HUES64 (cell line): ENCODE measurements at regions not wholly inside any gene's neighbourhood (a gene's known extent, or its start where the extent isn't known, plus 50 kb on each side); places are given as distances from the start of the nearest gene placed in this dataset.

Source experiments
- H3K27ac ChIP-seq: 2 replicates; pipeline ENCODE4 v1.7.0; 2013; ENCODE audit warnings: low read depth, low read length, inconsistent platforms
- H3K27me3 ChIP-seq: 2 replicates; pipeline ENCODE4 v1.6.1; 2013; ENCODE audit warnings: mild to moderate bottlenecking, low read length; ENCODE audit not compliant: insufficient read depth
- H3K36me3 ChIP-seq: 2 replicates; pipeline ENCODE4 v1.6.1; 2013; ENCODE audit warnings: mild to moderate bottlenecking, low read length; ENCODE audit not compliant: insufficient read depth
- H3K4me1 ChIP-seq: 2 replicates; pipeline ENCODE4 v1.6.1; 2013; ENCODE audit warnings: mild to moderate bottlenecking, low read length, moderate library complexity; ENCODE audit not compliant: insufficient read depth
- H3K4me3 ChIP-seq: 2 replicates; pipeline ENCODE4 v1.5.1; 2013; ENCODE audit warnings: mild to moderate bottlenecking, low read length, moderate library complexity
- H3K9ac ChIP-seq: 2 replicates; pipeline ENCODE4 v1.6.1; 2013; ENCODE audit warnings: mild to moderate bottlenecking, low read depth, low read length
- H3K9me3 ChIP-seq: 2 replicates; pipeline ENCODE4 v1.6.1; 2013; ENCODE audit warnings: low read depth, low read length; ENCODE audit not compliant: insufficient read depth
- WGBS: fragments of 150-250, 120-280 bp; methylation state at CpG from one replicate; pipeline ENCODE4 v1.1.7; 2013; ENCODE audit warnings: missing lambda C conversion rate; 5-methylcytosine and 5-hydroxymethylcytosine counted together

DNA sequence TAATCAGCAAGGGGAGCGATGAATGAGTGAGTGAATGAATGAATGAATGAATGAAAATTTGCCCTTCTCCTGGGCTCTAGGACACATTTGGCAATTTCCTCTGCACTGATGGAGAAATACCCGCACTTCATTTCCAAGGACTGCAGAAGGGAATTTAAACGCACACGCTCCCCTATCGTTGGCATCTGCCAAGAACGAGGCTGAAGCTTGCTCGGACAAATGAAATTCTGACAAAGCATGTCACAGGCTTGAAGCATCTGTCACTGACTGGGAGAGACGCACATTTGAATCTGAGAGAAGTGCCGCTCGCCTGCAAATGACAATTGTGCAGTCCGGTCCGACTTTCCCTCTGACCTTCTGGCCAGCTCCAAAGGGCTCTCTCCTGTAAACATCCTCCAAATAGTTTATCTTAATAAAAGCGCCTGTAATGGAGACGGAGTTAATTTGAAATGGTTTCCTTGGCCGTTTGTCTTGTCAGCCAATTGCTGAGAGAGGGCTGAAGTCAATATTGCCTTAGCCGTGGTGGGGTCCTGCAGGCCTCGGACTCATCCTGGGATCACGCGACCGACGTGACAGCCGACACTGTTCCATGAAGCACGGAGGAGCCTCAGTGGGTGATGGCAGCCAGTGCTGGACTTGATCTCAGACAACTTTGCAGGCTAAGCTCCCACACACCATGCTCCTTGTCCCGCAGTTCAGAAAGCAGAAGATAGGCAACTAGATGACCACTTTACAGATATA is 260.7 kb downstream of the MN1 start:
- no peaks in the 10 kb centered on the region for H3K4me1 ChIP-seq
- no peaks in the 10 kb centered on the region for H3K27me3 ChIP-seq
- H3K4me3 ChIP-seq = no peak overlapping the region
- WGBS = 92% methylated on average over 24 of the region's 24 CpGs
- no peak overlapping the region for H3K9ac ChIP-seq
- no peak overlapping the region for H3K27ac ChIP-seq
- no peaks in the 10 kb centered on the region for H3K9me3 ChIP-seq
- H3K36me3 ChIP-seq = no peaks in the 10 kb centered on the region

GRCh38 chr22:27541836-27542235 is 259.7 kb downstream of the MN1 start:
- H3K4me1 ChIP-seq = no peaks in the 10 kb centered on the region
- WGBS = 87% methylated on average over 14 of the region's 14 CpGs
- no peaks in the 10 kb centered on the region for H3K36me3 ChIP-seq
- no peaks in the 10 kb centered on the region for H3K9me3 ChIP-seq
- H3K4me3 ChIP-seq = no peak overlapping the region
- no peaks in the 10 kb centered on the region for H3K27me3 ChIP-seq
- no peak overlapping the region for H3K27ac ChIP-seq
- H3K9ac ChIP-seq = no peak overlapping the region

DNA sequence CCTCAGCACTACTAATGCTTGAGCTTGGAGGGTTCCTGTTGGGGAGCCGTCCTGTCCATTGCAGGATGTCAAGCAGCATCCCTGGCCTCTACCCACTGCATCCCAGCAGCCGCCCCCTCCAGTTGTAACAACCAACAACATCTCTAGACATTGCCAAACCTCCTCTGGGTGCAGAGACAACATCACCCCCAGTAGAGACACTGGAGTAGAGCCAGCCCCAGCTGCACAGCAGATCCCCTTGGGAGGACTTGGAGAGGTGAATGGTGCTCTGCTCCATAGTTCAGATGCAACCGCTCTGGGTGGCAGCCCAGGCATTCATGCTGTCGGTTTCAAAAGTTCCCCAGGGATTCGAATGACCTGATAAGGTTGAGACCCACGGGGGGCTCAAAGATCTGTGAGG is 259.0 kb downstream of the MN1 start:
- H3K9me3 ChIP-seq = no peaks in the 10 kb centered on the region
- H3K9ac ChIP-seq = no peak overlapping the region
- H3K27ac ChIP-seq = no peak overlapping the region
- H3K27me3 ChIP-seq = no peaks in the 10 kb centered on the region
- no peak overlapping the region for H3K4me3 ChIP-seq
- no peaks in the 10 kb centered on the region for H3K36me3 ChIP-seq
- no peaks in the 10 kb centered on the region; the same call in 1 of the 2 replicates for H3K4me1 ChIP-seq
- 90% methylated on average over 6 of the region's 6 CpGs for WGBS

- no peak overlapping the region for H3K4me3 ChIP-seq
- 69% methylated on average over 2 of the region's 2 CpGs for WGBS
- no peaks in the 10 kb centered on the region for H3K9me3 ChIP-seq
- no peak overlapping the region for H3K9ac ChIP-seq
- no peaks in the 10 kb centered on the region for H3K36me3 ChIP-seq
- H3K4me1 ChIP-seq = peaks cover 8% of the 10 kb centered on the region
- no peaks in the 10 kb centered on the region for H3K27me3 ChIP-seq
- H3K27ac ChIP-seq = no peak overlapping the region
Measured at GRCh38 chr22:27543460-27543859, 258.1 kb downstream of the MN1 start.

DNA sequence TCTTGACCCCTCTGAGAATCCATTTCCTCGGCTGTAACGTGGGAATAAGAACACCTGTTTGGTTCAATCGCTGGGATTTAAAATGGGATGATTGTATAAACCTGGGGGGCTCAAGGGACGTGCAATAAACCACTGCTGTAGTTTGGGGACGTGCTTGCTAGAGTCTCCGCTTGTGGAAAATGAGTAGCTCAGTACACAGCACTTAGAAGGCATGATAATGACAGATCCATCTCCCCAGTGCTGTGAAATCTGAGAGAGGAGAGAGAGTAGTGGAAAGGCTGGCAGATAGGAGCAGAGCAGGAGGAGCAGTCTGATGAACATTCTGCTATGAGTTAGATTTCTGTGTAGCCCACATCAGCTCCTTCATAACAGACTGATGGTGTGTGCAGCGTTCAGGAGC is 256.5 kb downstream of the MN1 start:
- Histone ChIP-seq H3K4me1 (peaks cover 11% of the 10 kb centered on the region), H3K4me3 (no peak overlapping the region), H3K9ac (no peak overlapping the region), H3K27me3 (no peaks in the 10 kb centered on the region), H3K36me3 (no peaks in the 10 kb centered on the region), H3K9me3 (no peaks in the 10 kb centered on the region), H3K27ac (no peak overlapping the region)
- WGBS = 87% methylated on average over 7 of the region's 7 CpGs

DNA sequence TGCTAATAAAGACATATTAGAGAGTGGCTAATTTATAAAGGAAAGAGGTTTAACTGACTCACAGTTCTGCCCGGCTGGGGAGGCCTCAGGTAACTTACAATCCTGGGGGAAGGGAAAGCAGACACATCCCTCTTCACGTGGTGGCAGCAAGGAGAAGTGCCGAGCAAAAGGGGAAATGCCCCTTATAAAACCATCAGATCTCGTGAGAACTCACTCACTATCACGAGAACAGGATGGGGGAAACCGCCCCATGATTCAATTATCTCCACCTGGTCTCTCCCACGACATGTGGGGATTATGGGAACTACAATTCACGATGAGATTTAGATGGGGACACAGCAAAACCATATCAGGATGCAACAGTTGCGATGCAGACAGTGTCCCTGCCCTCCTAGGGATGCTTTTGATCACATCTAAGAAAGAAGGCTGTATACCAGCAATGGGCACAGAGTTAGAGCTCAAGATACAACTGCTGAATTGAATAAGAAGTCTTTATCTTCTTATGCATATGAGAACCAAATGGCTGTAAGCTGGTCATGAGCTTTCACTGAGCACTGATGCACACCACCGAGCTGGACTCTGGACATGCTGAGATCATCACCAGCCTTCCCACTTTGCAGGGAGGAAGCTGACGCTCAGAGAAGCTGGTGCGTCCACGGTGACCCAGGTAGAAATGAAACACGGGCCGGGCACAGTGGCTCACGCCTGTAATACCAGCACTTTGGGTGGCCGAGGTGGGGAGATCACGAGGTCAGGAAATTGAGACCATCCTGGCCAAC is 255.2 kb downstream of the MN1 start:
- H3K9ac ChIP-seq = no peak overlapping the region
- no peak overlapping the region for H3K27ac ChIP-seq
- no peak overlapping the region for H3K4me3 ChIP-seq
- 86% methylated on average over 17 of the region's 18 CpGs for WGBS
- peaks cover 11% of the 10 kb centered on the region for H3K4me1 ChIP-seq
- H3K36me3 ChIP-seq = no peaks in the 10 kb centered on the region
- H3K9me3 ChIP-seq = no peaks in the 10 kb centered on the region
- no peaks in the 10 kb centered on the region for H3K27me3 ChIP-seq

DNA sequence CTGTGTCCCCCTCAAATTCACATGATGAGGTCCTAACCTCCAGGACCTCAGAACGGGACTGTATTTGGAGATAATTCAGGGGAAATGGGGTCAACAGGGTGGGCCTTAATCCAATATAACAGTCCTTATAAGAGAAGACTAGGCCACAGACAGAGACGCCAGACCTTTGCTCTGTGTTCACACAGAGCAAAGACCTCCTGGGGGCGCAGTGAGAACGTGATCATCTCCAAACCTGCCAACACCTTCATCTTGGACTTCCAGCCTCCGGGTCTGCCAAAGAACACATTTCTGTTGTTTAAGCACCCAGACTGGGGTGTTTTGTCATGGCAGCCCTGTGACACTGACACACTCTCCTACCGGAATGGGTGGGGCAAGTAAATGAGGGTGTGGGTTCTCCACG is 250.2 kb downstream of the MN1 start:
- H3K9ac ChIP-seq = no peak overlapping the region
- H3K4me1 ChIP-seq = peaks cover 14% of the 10 kb centered on the region
- no peak overlapping the region for H3K4me3 ChIP-seq
- whole genome bisulfite sequencing = 86% methylated on average over 6 of the region's 7 CpGs
- no peaks in the 10 kb centered on the region for H3K36me3 ChIP-seq
- H3K9me3 ChIP-seq = peaks cover 6% of the 10 kb centered on the region; the same call in 1 of the 2 replicates
- H3K27me3 ChIP-seq = no peaks in the 10 kb centered on the region
- H3K27ac ChIP-seq = no peak overlapping the region

GRCh38 chr22:27552176-27552575 is 249.4 kb downstream of the MN1 start:
- H3K4me1 ChIP-seq = peaks cover 14% of the 10 kb centered on the region
- WGBS = 89% methylated on average over 7 of the region's 7 CpGs
- peaks cover 6% of the 10 kb centered on the region; the same call in 1 of the 2 replicates for H3K9me3 ChIP-seq
- H3K27ac ChIP-seq = no peak overlapping the region
- H3K36me3 ChIP-seq = no peaks in the 10 kb centered on the region
- no peak overlapping the region for H3K9ac ChIP-seq
- no peaks in the 10 kb centered on the region for H3K27me3 ChIP-seq
- no peak overlapping the region for H3K4me3 ChIP-seq

GRCh38 chr22:27552863-27553262 is 248.7 kb downstream of the MN1 start:
- H3K9ac ChIP-seq = no peak overlapping the region
- no peak overlapping the region for H3K27ac ChIP-seq
- peaks cover 15% of the 10 kb centered on the region for H3K4me1 ChIP-seq
- WGBS = 94% methylated on average over 1 of the region's 1 CpG
- H3K27me3 ChIP-seq = no peaks in the 10 kb centered on the region
- no peaks in the 10 kb centered on the region for H3K36me3 ChIP-seq
- H3K4me3 ChIP-seq = no peak overlapping the region
- peaks cover 6% of the 10 kb centered on the region; the same call in 1 of the 2 replicates for H3K9me3 ChIP-seq

DNA sequence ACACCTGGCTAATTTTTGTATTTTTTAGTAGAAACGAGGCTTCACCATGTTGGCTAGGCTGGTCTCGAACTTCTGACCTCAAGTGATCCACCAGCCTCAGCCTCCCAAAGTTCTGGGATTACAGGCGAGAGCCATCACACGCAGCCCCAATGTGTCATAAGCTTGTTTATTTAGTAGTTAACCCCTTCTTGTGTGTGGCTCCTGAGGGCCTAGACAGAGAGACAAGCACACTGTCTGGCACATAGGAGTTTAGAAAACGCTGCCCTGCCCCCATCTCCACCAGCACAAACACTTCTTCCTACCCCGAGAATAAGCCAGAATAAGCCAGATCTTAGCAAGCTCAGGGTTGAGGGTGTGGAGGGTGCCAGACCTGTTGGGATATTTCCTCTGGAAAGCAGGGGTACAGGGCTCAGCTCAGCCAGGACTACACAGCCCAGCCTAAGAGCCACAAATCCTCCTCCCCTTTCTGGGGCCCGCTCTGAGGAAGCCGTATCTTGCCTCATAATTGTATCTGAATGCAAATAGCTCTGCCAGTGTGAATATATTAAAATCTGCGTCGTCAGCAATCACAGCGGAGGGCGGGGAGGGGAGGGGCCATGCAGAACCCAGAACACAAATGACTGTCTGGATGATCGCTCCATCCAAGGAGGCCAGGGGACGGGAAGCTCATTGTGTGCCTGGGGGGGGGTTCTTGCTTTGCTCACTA is 247.3 kb downstream of the MN1 start:
- no peak overlapping the region for H3K27ac ChIP-seq
- H3K9me3 ChIP-seq = peaks cover 6% of the 10 kb centered on the region; the same call in 1 of the 2 replicates
- no peak overlapping the region for H3K4me3 ChIP-seq
- no peaks in the 10 kb centered on the region for H3K36me3 ChIP-seq
- WGBS = 70% methylated on average over 14 of the region's 14 CpGs
- H3K4me1 ChIP-seq = peaks cover 10% of the 10 kb centered on the region; the same call in 1 of the 2 replicates
- H3K9ac ChIP-seq = no peak overlapping the region
- no peaks in the 10 kb centered on the region for H3K27me3 ChIP-seq
